DMS 273 treated with DMSO at 0.1 percent for 48 hours (cell line): ENCODE measurements at regions not wholly inside any gene's neighbourhood (a gene's known extent, or its start where the extent isn't known, plus 50 kb on each side); places are given as distances from the start of the nearest gene placed in this dataset.

Experiments
- DNase-seq: peaks from one replicate; lab custom pipeline; 2025; lab: John Stamatoyannopoulos, UW

GRCh38 chr9:78566521-78566920, 269.6 kb downstream of the PSAT1 start:
- DNase-seq: no peak

GRCh38 chr9:78566948-78567675, 270.2 kb downstream of the PSAT1 start:
- no peak for DNase-seq

DNA sequence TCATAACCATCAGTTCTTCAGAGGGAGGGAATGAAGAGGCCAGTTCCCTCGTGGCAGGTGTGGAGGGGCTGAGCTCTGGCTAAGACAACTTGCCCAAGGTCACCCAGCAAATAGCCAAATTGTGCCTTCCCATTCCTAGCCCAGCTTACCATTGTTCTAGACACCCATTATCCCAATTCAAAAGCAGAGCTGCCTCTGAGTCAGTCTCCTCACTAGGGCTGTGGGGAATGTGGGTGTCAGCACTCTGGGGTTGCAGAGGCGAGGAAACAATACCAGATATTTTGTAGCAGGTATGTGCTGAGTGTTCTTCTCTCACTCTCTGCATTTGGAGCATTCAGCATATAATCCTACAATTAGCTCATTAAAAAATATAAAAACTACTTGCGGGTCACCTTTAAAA, 270.8 kb downstream of the PSAT1 start:
- DNase-seq: no peak

GRCh38 chr9:78568774-78569173, 271.8 kb downstream of the PSAT1 start:
- no peak for DNase-seq

DNA sequence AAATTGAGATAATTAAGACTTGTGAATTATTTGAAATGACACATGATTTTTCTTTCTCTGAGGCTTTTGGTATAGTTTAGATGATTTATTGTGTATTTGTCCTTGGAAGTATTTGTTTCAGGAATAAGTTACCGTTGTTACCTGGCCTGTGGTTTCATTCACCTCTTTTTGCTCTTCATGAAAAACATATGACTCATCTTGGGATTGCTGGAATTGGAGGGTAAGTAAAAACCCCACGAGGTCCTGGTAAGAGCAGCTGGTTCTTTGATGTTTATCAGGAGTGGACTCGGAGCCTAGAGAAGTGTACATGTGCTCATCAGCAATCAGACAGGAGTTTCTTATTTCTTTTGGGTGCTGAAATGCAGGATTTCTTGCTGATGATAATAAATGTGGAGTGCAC, 275.3 kb downstream of the PSAT1 start:
- no peak for DNase-seq

DNA sequence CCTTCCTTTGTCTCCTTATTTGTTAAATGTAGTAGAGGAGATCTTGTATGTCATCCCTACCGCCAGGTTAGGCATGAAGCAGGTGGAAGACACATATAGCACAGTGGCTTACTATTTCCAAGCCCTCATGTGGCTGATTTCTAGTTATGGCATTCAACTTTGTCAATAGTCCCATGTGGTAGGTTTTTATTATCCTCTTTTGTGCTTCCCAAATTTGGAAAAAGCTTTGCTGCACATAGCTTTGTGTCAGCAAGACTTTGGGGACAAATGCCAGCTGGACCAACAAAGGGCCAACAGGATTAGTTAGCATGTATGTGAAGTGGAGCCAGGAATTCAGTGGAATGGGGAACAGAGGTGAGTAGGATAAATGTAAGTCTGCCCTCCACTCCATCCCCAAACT, 276.3 kb downstream of the PSAT1 start:
- DNase-seq: no peak

GRCh38 chr9:78573669-78574068, 276.7 kb downstream of the PSAT1 start:
- no peak for DNase-seq

DNA sequence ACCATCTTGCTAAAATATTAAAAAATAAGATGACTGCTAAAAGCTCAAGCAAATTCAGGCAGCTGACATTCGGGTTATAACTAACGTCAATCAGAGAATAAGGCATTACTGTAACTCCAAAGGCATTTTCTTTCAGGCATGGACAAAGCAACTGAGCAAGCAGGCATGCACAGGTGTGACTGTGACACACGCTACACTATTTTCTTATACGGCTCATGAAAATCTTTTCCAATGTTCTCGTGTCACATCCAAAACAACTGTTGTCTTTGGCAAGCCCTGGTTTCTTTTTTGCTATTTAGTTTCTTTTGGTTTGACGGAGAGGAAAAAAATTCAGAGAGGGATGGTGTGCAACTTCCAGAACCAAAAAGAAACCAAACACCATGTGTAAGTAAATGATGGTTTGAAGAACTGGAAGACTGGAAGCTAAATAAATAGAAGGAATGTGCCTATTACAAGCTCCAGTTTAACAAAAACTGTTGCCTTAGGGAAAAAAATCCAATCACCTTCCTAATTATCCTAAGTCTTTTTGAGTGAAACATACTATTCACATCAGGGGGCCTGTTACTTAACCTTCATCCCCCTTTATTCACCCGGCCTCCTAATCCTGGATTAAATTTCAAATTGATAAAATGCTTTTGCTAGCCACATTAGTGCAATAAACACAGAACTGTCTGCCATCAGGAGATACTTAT, 277.6 kb downstream of the PSAT1 start:
- no peak for DNase-seq

- no peak for DNase-seq
Observed at GRCh38 chr9:78575081-78575480, 278.2 kb downstream of the PSAT1 start.

GRCh38 chr9:78575771-78576170, 278.8 kb downstream of the PSAT1 start:
- no peak for DNase-seq

- no peak for DNase-seq
Observed at GRCh38 chr9:78577156-78577906, 280.4 kb downstream of the PSAT1 start.

- DNase-seq: no peak
Observed at GRCh38 chr9:78578072-78578471, 281.1 kb downstream of the PSAT1 start.

- DNase-seq: no peak
Observed at GRCh38 chr9:78582821-78583220, 285.9 kb downstream of the PSAT1 start.

DNA sequence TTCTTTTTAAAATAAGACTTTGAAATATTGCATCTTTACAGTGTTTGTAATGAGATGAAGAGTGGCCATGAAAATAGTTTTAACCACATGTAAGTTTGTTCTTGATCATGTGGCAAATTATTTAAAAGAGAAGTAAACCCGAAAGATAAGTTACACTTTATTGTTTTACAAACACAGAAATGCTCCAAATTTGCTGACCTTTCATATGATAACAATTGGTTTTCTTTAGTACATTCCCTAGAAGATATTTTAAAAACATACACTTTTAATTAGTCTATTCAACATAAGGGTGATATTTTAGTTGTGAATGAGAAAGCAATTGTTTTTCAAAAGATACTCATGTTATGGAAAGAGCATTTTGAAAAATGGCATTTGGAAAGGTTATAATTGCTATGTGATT, 287.7 kb downstream of the PSAT1 start:
- DNase-seq: no peak

DNA sequence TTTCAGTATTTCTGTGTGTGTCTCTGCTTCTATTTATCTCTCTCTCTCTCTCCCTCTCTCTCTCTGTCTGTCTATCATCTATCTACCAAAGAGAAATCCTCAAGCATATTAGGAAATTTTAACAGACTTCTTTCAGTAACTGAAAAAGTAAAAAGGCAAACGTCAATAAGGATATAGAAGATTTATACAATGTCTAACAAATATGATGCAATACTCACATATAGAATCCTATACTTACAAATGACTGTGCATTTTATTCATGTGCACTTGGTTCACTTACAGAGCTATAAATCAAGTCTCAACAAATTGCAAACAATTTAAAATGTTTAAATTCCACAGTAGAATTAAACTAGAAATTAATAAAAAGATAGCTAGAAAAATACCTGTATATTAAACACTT, 289.0 kb downstream of the PSAT1 start:
- no peak for DNase-seq

DNA sequence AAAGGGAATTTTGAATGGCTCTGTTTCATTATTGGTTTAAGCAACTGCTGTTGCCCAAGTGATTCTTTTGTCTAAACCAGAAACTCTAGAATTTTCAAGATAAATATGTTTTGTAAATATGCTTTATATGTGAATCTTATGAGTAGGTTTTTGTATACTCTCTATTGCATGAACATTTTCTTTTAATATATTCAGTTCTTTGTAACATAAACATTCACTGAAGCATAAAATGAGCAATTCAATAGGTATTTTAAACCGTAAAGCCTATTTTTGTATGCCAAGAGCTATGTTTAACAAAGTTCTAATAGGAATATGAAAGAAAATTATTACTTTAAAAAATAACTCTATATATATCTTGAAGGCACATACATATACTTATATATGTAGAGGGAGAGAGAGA, 293.1 kb downstream of the PSAT1 start:
- DNase-seq: no peak

DNA sequence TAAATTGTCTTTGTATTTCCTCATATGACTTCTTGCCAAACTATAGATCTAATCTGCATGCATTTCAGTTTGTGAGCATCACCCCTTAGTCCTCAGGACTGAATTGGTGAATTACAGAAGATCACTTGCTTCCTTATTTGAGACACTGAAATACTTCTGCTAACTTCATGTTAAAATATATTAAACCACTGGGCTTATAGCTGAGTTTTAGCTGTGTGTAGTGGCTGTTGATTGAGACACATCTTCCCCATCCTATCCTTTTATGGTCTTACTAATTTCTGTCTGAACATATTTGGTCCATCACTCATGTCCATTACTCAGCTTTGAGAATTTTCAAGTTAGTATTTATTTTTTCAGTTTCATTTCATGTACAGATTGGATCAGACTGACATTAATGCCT, 295.9 kb downstream of the PSAT1 start:
- DNase-seq: no peak

- no peak for DNase-seq
Observed at GRCh38 chr9:78595200-78595945, 298.4 kb downstream of the PSAT1 start.

DNA sequence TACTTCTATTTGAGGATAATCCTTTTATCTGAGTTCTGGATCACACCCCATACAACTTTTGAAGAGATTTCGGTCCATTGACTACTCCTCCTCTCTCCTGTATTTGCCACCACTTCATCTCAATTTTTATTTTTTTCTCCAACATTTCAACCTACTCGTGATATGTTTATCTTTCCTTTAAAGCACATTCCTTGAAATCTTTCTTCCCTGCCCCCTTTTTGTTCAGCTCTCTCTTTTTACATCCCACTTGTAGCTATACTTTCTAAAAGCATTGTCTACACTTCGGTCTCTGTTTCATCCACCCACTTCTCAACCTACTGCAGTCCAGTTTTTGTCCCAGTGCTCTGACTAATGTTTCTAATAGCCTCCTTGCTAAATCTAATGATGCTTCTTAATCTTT, 299.4 kb downstream of the PSAT1 start:
- no peak for DNase-seq

DNA sequence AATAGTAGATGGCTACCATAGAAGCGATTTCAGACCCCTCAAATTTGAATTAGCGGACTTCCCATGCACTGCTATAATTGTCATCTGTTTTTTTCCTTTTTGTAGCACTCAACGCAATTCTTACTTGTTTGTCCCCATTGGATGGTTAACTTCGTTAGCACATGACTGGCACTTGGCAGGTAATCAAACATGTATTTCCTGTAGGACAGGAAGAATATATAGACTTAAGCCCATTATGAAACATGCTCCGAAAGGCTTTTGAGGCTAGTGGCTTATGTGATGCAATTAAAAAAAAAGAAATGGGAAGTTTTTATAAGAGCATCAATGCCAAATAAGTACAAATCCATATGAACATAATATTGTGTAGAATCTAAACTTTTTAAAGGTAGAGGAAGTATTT, 301.2 kb downstream of the PSAT1 start:
- no peak for DNase-seq

DNA sequence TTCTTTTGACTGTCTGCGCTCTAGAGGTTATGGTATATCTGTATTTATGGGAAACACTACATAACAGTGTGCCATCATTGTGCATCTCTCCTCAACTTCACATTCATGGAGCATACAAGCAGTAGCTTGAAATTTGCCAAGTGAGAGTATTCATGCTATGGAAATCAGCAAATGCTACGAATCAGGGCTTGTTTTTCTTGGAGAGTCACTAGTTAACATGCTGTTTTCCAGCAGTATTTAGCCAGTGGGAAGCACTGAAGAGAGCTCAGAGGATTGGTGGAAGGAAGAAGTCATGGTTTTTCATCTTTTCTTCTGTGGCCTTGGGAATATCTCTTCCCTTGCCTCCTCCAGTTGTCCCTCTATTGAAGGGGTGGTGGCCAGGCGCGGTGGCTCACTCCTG, 303.0 kb downstream of the PSAT1 start:
- no peak for DNase-seq

DNA sequence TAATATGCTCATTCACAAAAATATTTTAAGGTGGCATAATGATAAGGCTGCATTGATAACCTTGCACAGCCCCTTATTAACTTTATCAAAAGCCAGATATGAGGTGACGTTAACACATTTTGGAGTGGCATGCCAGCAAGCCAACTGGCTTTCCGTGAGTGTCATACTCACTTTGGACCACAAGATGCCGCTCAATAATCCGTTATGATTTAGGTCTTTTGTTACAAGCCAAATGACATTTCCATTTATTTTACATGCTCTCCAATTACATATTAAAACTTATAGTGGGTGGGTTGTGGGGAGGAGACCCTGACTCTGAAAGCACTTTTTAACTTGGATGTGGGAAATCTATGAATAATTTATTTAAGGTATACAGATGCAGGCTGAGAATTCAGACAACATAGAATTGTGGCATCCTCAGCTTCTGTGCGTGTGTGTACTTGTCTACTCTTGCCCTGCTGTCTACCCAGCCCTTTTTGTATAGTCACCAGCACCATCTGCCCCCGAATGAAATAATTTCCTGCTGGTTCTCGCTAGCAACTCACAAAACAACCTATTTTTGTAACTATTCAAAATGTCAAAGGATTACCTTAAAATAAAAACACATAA, 305.1 kb downstream of the PSAT1 start:
- DNase-seq: peak; percentile 63
